ENCODE measurements at regions not wholly inside any gene's neighbourhood (a gene's known extent, or its start where the extent isn't known, plus 50 kb on each side); places are given as distances from the start of the nearest gene placed in this dataset.
A peak's percentile ranks its signal among the peaks of the same experiment; 100 is the strongest.

DNA sequence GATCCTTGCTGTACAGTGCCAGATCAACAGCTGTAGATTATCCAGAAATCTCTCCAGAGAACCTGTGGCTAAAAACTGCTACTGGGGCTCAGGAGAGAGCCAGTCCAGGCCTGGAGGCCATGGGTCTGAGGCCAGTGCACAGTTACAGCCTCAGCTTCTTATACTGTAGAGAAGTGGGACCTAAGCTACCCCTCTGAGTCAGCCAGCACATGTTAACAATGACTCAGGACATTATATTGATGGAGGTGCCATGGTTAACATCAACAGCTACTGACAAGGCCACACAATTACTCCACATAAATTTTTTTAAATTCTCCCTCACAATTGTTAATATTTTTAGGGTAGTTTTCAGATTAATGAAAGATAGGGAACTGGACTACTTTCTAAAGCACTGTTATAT, 138.5 kb downstream of the RBM26 start:
- peaks cover 5% of the 10 kb centered on the region for H3K27me3 Mint-ChIP-seq
- no peak overlapping the region for H3K27ac Mint-ChIP-seq
- peak; percentile 28 for ATAC-seq
- no peak for DNase-seq
- H3K9me3 Mint-ChIP-seq: no peaks in the 10 kb centered on the region
- no peaks in the 10 kb centered on the region for H3K36me3 Mint-ChIP-seq (ENCODE audit: low read depth)
- H3K4me1 Mint-ChIP-seq: no peaks in the 10 kb centered on the region
- no peak overlapping the region for H3K4me3 Mint-ChIP-seq

GRCh38 chr13:79258489-79258888, 147.6 kb downstream of the RBM26 start:
- Mint-ChIP-seq H3K9me3 (no peaks in the 10 kb centered on the region), H3K36me3 (ENCODE audit: low read depth) (no peaks in the 10 kb centered on the region), H3K27ac (peak overlapping the region; percentile 15), H3K4me3 (no peak overlapping the region), H3K4me1 (no peaks in the 10 kb centered on the region), H3K27me3 (peaks cover 5% of the 10 kb centered on the region)
- no peak for ATAC-seq
- DNase-seq: peak; percentile 4

GRCh38 chr13:79246578-79246949, 159.5 kb downstream of the RBM26 start:
- peaks cover 2% of the 10 kb centered on the region for H3K27me3 Mint-ChIP-seq
- H3K36me3 Mint-ChIP-seq (ENCODE audit: low read depth): no peaks in the 10 kb centered on the region
- no peaks in the 10 kb centered on the region for H3K9me3 Mint-ChIP-seq

GRCh38 chr13:79245937-79246577, 160.0 kb downstream of the RBM26 start:
- no peak overlapping the region for H3K27ac Mint-ChIP-seq
- no peak overlapping the region for H3K4me3 Mint-ChIP-seq
- DNase-seq (no peak), ATAC-seq (no peak)
- H3K9me3 Mint-ChIP-seq: no peaks in the 10 kb centered on the region
- H3K27me3 Mint-ChIP-seq: peaks cover 2% of the 10 kb centered on the region
- no peaks in the 10 kb centered on the region for H3K4me1 Mint-ChIP-seq
- no peaks in the 10 kb centered on the region for H3K36me3 Mint-ChIP-seq (ENCODE audit: low read depth)

More at GRCh38 chr13:79246578-79246949, 159.5 kb downstream of the RBM26 start:
- no peak for ATAC-seq
- no peak overlapping the region for H3K4me3 Mint-ChIP-seq
- no peak for DNase-seq
- no peaks in the 10 kb centered on the region for H3K4me1 Mint-ChIP-seq
- H3K27ac Mint-ChIP-seq: no peak overlapping the region

GRCh38 chr13:79241697-79242096, 164.4 kb downstream of the RBM26 start:
- H3K36me3 Mint-ChIP-seq (ENCODE audit: low read depth): no peaks in the 10 kb centered on the region
- no peak overlapping the region for H3K4me3 Mint-ChIP-seq
- peaks cover 2% of the 10 kb centered on the region for H3K27me3 Mint-ChIP-seq
- ATAC-seq (no peak), DNase-seq (no peak)
- no peaks in the 10 kb centered on the region for H3K4me1 Mint-ChIP-seq
- H3K9me3 Mint-ChIP-seq: no peaks in the 10 kb centered on the region
- H3K27ac Mint-ChIP-seq: no peak overlapping the region

- no peak for ATAC-seq
- Mint-ChIP-seq H3K36me3 (ENCODE audit: low read depth) (no peaks in the 10 kb centered on the region), H3K9me3 (no peaks in the 10 kb centered on the region)
Observed at GRCh38 chr13:79237981-79238380, 168.1 kb downstream of the RBM26 start.

DNA sequence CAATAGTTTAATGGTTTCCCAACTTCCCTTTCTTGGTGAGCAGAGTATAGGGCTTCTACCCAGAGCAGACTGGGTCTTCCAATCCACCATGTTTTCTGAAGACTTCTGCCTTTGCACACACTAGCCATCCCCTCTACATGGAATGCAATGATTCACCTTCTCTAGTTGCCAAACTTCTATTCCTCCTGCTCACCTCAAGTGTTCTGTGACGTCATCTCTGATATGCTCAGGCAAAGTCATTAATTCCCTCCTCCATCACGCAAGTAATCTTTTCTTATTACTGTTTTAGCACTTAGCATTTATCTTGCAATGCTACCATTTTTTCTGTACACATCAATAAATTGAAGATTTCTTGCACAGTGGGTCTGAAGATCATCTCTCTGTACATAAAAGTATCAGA, 174.2 kb downstream of the RBM26 start:
- Mint-ChIP-seq H3K36me3 (ENCODE audit: low read depth) (no peaks in the 10 kb centered on the region), H3K9me3 (no peaks in the 10 kb centered on the region)
- no peak for ATAC-seq

More at GRCh38 chr13:79237981-79238380, 168.1 kb downstream of the RBM26 start:
- H3K4me1 Mint-ChIP-seq: no peaks in the 10 kb centered on the region
- H3K27ac Mint-ChIP-seq: no peak overlapping the region
- H3K27me3 Mint-ChIP-seq: no peaks in the 10 kb centered on the region
- H3K4me3 Mint-ChIP-seq: no peak overlapping the region
- DNase-seq: no peak

DNA sequence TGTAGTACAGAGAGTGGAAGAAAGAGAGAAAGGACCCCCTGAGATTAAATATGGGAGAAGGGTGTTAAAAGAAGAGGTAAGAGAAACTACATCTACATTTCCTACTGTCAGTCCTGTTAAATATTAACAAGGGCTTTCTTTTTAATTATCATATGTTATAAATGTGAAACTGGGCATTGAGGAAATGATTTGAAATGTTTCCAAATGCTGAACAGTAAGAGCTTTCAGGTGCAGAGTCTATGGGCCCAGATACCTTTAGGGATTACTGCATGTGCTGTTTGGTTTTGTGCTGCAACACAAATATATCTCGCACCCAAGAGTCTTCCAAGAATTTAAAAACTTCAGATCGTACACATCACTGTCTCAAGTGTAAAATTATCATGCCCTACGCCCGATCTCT, 176.3 kb downstream of the RBM26 start:
- Mint-ChIP-seq H3K4me1 (no peaks in the 10 kb centered on the region), H3K27ac (no peak overlapping the region), H3K9me3 (no peaks in the 10 kb centered on the region), H3K36me3 (ENCODE audit: low read depth) (no peaks in the 10 kb centered on the region), H3K27me3 (no peaks in the 10 kb centered on the region), H3K4me3 (no peak overlapping the region)
- ATAC-seq (no peak), DNase-seq (no peak)

More for the DNA sequence above, 174.2 kb downstream of the RBM26 start:
- no peak overlapping the region for H3K4me3 Mint-ChIP-seq
- DNase-seq: no peak
- no peaks in the 10 kb centered on the region for H3K27me3 Mint-ChIP-seq
- H3K27ac Mint-ChIP-seq: no peak overlapping the region
- H3K4me1 Mint-ChIP-seq: no peaks in the 10 kb centered on the region

- Mint-ChIP-seq H3K4me1 (no peaks in the 10 kb centered on the region), H3K36me3 (ENCODE audit: low read depth) (no peaks in the 10 kb centered on the region), H3K27me3 (peaks cover 5% of the 10 kb centered on the region), H3K9me3 (no peaks in the 10 kb centered on the region), H3K27ac (no peak overlapping the region), H3K4me3 (no peak overlapping the region)
- no peak for ATAC-seq
- no peak for DNase-seq
Observed at GRCh38 chr13:79228972-79229371, 177.1 kb downstream of the RBM26 start.

DNA sequence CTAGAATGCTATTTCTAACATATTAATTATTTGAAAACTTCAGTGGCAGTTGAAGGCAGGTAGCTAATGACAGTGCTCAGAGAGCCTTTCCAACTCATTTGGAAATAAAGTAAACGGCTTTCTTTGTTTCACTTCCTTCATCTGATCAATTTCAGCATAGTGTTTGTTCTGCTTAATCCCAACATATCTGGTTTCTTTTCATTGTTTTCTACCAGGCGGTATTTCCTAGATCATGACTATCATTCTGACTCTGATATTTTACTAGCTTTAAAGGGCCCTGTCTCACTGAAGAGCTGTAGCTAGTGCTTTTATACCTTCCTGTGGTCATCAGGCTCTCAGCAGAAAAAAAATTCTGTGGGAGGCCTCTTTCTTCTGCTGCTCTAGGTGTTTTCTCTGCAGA, 178.6 kb downstream of the RBM26 start:
- H3K9me3 Mint-ChIP-seq: no peaks in the 10 kb centered on the region
- no peaks in the 10 kb centered on the region for H3K4me1 Mint-ChIP-seq
- DNase-seq (no peak), ATAC-seq (no peak)
- no peak overlapping the region for H3K27ac Mint-ChIP-seq
- H3K4me3 Mint-ChIP-seq: no peak overlapping the region
- H3K36me3 Mint-ChIP-seq (ENCODE audit: low read depth): no peaks in the 10 kb centered on the region
- H3K27me3 Mint-ChIP-seq: peaks cover 11% of the 10 kb centered on the region

DNA sequence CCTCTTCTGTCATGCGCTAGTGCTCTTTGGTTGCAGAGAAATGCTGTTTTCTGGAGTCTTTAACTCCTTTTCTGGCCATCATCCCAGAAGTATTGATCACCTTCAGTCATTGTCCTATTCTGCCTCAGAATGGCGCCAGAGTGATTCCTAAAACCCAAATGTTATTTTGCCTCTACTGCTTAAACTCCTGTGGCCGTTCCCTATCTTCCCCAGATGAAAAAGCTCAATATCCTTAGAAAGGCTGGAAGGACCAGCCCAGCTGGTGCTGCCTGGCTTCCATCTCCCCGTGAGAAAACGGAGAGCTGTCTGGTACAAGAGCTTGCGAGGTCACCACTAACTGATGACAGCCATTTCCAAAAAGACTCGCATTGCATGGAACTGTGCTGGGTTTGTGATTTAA, 179.1 kb downstream of the RBM26 start:
- no peak overlapping the region for H3K27ac Mint-ChIP-seq
- no peak for ATAC-seq
- no peaks in the 10 kb centered on the region for H3K4me1 Mint-ChIP-seq

GRCh38 chr13:79226250-79226649, 179.8 kb downstream of the RBM26 start:
- Mint-ChIP-seq H3K36me3 (ENCODE audit: low read depth) (no peaks in the 10 kb centered on the region), H3K27me3 (peaks cover 11% of the 10 kb centered on the region), H3K27ac (no peak overlapping the region), H3K4me1 (no peaks in the 10 kb centered on the region), H3K4me3 (no peak overlapping the region), H3K9me3 (no peaks in the 10 kb centered on the region)
- DNase-seq (no peak), ATAC-seq (no peak)

More for the DNA sequence above, 179.1 kb downstream of the RBM26 start:
- no peaks in the 10 kb centered on the region for H3K36me3 Mint-ChIP-seq (ENCODE audit: low read depth)
- H3K9me3 Mint-ChIP-seq: no peaks in the 10 kb centered on the region
- peaks cover 11% of the 10 kb centered on the region for H3K27me3 Mint-ChIP-seq
- DNase-seq: no peak
- H3K4me3 Mint-ChIP-seq: no peak overlapping the region

DNA sequence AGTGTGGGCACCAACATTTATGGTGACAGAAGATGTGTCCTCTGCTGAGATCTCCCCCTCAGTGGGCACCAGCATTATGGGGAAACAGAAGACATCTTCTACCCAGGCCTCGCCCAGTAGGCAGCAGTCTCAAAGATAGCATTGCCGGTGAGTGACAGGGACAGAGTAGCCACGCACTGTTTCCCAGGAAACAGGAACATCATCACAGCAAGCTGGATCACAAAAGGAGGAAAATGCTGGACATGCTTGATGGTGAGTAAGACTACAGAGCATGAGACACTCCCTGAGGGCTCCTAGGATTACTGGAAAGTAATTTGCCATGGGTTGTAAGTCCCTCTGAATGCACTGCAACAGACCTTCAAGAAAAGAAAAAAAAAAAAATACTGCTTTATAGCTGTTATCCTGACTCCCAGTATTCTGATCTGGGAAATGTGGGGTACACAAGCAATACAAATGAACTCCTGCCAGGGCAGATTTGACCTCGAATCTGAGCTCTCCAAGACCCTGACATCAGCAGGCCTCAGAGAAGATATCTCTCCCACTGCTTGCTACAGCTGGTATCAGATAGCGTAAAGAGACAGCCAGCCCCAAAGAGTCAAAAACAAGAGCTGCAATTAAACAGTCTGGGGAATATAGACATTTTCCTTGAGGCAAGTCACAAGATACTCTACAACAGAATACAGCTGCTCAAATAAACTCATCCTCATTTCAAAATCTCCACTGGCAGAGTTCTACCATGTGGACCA, 180.4 kb downstream of the RBM26 start:
- ATAC-seq (no peak), DNase-seq (no peak)
- Mint-ChIP-seq H3K9me3 (no peaks in the 10 kb centered on the region), H3K27ac (no peak overlapping the region), H3K4me1 (no peaks in the 10 kb centered on the region), H3K4me3 (no peak overlapping the region), H3K36me3 (ENCODE audit: low read depth) (no peaks in the 10 kb centered on the region), H3K27me3 (peaks cover 11% of the 10 kb centered on the region)

DNA sequence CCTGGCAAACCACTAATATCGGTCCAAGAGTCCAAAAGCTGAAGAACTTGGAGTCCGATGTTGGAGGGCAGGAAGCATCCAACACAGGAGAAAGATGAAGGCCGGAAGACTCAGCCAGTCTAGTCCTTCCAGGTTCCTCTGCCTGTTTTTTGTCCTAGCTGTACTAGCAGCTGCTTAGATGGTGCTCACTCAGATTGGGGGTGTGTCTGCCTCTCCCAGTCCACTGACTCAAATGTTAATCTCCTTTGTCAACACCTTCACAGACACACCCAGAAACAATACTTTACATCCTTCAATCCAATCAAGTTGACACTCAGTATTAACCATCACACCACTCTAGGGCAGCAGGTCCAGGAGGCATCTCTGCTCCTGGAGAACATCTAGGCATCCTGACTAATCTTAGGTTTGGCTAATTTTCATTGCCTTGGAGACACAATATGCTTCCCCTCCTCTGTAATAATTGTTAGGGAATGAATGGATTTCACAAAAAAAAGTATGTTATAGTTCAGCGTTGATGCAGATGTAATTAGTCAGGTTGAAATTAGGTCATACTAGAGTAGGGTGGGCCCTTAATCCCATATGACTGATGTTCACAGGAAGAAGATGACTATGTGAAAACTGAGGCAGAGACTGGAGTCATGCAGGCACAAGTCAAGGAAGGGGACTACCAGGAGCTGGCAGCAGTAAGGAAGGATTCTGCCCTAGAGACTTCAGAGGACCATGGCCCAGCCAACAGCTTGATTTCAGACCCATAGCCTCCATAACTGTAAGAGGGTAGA, 183.4 kb downstream of the RBM26 start:
- Mint-ChIP-seq H3K4me1 (no peaks in the 10 kb centered on the region), H3K4me3 (no peak overlapping the region), H3K27me3 (peaks cover 18% of the 10 kb centered on the region), H3K36me3 (ENCODE audit: low read depth) (no peaks in the 10 kb centered on the region), H3K9me3 (no peaks in the 10 kb centered on the region), H3K27ac (no peak overlapping the region)
- no peak for DNase-seq
- no peak for ATAC-seq
